Keratinocyte (primary cell): ENCODE measurements at regions not wholly inside any gene's neighbourhood (a gene's known extent, or its start where the extent isn't known, plus 50 kb on each side); places are given as distances from the start of the nearest gene placed in this dataset.

Experiments used
- CTCF ChIP-seq, 3 experiments: IDR thresholded peaks in 1 of 3; conservative IDR thresholded peaks in 1 of 3; optimal IDR thresholded peaks in 1 of 3; 2 replicates in 2 of 3; 3 replicates in 1 of 3; pipeline versions ENCODE3 to v1.5.1; 2011; ENCODE audit warnings: low read length in 3 of 3, mild to moderate bottlenecking in 3 of 3, moderate library complexity in 2 of 3, control low read depth in 1 of 3, inconsistent platforms in 1 of 3; ENCODE audit not compliant: insufficient read depth in 2 of 3; ENCODE audit errors: extremely low read depth in 1 of 3
- EZH2 ChIP-seq: IDR thresholded peaks from one replicate; pipeline ENCODE4 v1.6.1; 2012; ENCODE audit warnings: inconsistent platforms, mild to moderate bottlenecking, low read length, moderate library complexity

GRCh38 chr12:111215881-111216280 is 153.0 kb downstream of the PHETA1 start:
- TF ChIP-seq CTCF (optimal IDR thresholded peaks at IDR 0.05 in 1 of 3, IDR thresholded peaks at IDR 0.05 in 1 of 3, conservative IDR thresholded peaks at IDR 0.05 in 1 of 3; ENCODE audit: extremely low read depth in 1 of 3, insufficient read depth in 2 of 3, low read length in 3 of 3) (no peak), EZH2 (no peak)
